Dermis microvascular lymphatic vessel endothelial cell (primary cell): ENCODE measurements at regions not wholly inside any gene's neighbourhood (a gene's known extent, or its start where the extent isn't known, plus 50 kb on each side); places are given as distances from the start of the nearest gene placed in this dataset.
"Not testable (repeated sequence)": the region's sequence is repeated elsewhere in the genome, so short reads cannot be mapped to it uniquely, and the experiment has no call there.

ENCODE experiments used
- DNase-seq, 2 donors: peaks; one replicate each; pipeline versions ENCODE4 v3.0.0 to v3.0.0-alpha.2; 2010; ENCODE audit warnings: low read depth in 2 of 2

DNA sequence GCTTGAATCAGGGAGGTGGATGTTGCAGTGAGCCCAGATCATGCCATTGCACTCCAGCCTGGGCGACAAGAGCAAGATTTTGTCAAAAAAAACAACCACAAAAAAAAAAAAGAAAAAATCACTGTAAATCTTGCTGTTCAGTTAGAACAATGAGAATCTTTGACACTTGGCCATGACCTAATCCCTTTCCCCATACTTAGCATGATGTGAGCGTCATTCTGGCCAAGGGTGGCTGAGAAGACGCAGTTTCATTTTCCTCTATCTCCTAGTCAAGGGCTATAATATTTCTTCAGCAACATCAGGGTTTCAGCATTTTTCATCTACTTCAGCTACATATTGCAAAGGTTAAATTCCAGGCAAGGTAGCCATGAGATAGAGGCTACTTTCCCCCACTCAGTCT, 599.4 kb upstream of the MDGA2 start:
- no peak for DNase-seq

DNA sequence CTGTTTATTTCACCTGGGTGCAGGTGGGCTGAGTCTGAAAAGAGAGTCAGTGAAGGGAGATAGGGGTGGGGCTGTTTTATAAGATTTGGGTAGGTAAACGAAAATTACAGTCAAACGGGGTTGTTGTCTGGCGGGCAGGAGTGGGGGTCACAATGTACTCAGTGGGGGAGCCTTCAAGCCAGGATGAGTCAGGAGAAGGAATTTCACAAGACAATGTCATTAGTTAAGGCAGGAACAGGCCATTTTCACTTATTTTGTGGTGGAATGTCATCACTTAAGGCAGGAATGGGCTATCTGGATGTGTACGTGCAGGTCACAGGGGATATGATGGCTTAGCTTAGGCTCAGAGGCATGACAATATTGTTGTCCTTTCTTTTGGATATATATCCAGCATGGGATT, 592.5 kb upstream of the MDGA2 start:
- not testable (repeated sequence) for DNase-seq

DNA sequence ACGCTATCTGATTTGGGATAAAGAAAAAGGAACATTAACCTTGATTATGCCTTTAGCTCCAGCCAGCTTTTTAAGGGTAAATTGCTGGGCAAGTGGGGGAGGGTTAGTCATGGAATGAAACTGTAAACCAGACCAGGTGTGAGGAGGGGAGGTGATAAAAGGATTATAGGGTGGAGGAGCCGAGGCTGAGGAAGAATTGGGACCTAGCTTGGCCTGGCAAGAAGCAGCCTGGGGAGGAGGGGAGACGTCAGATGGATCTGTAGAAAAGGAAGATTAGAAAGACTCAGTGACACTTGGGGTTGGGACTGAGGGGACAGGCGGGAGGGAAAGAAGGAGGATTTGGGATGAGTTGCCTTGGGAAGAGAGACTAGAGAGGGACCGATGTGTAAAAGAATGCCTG, 590.8 kb upstream of the MDGA2 start:
- not testable (repeated sequence) for DNase-seq

DNA sequence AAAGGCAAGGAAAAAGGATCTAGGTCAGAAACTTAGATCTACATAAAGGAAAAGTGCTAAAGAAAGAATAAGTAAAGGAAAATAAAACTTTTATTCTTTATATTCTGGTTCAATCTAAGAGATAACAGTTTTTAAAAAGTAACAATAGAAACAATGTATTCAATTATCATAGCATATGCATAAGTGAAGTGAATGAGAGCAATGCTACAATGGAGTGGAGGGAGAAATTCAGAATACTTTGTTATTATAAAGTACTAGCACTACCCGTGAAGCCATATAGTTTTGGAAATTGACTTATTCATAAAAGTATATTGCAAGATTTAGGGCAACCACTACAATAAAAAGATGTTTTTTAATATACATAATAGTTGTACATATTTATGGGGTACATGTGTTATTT, 586.0 kb upstream of the MDGA2 start:
- no peak for DNase-seq

DNA sequence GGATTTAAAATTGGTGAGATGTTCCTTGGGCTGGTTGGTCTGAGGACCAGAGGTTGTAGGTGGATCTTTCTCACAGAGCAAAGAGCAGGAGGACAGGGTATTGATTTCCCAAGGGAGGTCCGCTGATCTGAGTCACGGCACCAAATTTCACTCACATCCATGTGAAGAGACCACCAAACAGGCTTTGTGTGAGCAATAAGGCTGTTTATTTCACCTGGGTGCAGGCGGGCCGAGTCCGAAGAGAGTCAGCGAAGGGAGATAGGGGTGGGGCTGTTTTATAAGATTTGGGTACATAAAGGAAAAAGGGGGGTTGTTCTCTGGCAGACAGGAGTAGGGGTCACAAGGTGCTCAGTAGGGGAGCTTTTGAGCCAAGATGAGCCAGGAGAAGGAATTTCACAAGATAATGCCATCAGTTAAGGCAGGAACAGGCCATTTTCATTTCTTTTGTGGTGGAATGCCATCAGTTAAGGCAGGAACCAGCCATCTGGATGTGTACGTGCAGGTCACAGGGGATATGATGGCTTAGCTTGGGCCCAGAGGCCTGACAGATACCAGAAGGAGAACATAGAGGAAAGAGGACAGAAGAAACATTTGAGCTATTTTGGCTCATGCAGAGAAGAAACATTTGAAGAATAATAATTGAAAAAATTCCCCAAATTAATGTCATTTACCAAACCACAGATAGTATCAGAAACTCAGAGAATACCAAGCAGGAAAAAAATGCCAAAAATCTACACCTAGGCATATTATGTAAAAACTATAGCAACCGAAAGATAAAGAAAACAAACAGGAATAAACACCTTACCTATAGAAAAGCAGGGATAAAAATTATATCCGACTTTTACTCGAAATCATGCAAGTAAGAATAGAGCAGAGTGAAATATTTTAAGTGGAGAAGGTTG, 585.2 kb upstream of the MDGA2 start:
- DNase-seq = not testable (repeated sequence)

DNA sequence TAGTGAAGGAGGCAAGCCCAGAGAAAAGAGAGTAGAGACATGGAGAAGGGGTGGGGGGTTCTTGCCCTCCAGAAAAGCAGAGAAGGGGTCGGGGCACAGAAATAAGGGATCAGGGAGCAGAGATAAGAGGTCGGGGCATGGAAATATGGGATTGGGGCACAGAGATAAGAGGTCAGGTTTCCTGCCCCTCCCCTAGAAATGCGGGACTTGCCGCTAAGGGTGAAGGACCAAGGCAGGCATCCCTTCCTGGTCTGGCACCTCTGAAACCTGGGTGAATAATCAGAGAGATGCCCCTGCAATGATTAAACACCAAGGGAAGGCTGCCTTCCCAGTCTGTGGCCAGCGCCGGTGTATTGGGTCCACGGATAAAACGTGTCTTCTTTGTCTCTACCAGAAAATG, 584.5 kb upstream of the MDGA2 start:
- not testable (repeated sequence) for DNase-seq

DNA sequence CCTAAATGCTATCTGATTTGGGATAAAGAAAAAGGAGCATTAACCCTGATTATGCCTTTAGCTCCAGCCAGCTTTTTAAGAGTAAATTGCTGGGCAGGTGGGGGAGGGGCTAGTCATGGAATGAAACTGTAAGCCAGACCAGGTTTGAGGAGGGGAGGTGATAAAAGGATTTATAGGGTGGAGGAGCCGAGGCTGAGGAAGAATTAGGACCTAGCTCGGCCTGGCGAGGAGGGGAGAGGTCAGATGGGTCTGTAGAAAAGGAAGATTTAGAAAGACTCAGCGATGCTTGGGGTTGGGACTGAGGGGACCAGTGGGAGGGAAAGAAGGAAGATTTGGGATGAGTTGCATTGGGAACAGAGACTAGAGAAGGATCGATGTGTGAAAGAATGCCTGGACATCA, 583.8 kb upstream of the MDGA2 start:
- not testable (repeated sequence) for DNase-seq

DNA sequence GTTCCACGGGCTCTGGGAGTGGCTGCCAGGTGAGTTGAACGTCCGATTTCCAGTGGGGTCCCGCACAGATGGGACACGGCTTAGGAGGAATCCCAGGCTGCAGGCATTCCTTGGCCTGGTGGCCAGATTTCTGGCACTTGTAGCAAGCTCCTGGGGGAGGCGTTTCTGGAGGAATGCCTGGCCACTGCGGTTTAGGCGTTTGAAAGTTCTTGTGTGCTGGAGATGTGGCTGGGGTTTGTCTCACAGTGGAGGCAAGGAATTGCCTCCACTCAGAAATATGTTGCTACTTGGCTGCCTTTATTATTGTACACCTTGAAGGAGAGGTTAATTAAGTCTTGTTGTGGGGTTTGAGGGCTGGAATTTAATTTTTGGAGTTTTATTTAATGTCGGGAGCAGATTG, 583.3 kb upstream of the MDGA2 start:
- DNase-seq = not testable (repeated sequence)

DNA sequence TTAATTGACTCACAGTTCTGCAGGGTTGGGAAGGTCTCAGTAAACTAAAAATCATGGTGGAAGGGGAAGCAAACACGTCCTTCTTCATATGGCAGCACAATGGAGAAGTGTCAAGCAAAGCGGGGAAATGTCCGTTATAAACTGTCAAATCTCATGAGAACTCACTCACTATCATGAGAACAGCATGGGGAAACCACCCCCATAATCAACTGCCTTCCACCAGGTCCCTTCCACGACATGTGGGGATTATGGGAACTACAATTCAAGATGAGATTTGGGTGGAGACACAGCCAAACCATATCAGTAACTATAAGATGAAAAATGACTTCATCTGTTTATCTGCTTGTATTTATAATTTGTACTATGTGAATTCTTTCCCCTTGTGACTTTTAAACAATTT, 577.6 kb upstream of the MDGA2 start:
- DNase-seq = no peak

DNA sequence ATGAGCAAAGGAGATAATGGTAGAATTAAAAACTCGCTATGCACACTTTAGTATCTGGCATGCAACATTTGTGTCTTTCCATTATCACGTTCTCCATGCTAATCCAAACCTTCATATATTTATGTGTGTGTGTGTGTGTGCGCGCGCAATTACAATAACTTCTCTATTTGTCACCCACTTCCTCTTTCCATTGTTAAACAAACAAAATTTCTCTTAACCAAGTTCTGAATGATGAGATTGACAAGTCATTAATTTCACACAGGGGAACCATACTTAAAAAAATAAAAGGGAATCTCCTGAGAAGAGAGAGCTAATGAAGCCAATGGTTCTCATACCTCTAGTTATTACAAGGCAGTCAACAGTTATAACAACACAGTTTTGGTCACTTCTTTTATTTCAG, 575.9 kb upstream of the MDGA2 start:
- DNase-seq = no peak

DNA sequence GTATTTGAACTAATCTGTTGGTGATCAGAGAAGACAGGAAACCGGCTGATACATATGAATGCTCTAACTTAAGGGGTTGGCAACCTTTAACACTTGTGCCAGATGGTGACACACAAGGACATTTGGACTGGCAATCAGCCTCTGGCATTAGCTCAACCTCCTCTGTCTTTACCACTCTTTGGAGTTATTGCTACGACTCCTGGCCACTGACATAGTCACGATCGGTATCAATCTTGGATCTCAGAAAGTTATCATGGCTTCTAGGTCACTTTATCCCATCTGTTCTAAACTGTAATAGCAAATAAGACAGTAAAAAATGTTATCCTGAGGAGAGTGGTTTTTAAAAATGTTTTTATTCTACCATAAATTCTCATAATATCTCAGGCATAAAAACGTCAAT, 575.2 kb upstream of the MDGA2 start:
- no peak for DNase-seq

DNA sequence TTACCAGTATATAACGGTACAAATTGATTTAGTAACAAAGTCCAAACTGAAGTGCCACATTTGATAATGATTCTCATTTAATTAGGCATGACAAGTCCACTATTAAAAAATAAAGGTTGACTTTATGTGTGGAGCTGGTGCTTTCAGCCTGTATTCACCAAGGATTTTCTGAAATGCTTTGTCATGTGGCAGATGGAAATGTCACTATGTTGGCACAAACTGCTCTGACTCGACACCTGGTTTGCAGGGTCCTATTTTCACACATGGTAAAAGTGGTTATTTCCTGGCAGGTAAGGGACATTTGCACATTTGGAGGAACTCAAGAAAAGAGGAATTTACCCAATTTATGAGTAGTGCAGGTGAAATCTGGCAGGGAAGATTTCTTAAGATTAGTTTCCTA, 572.6 kb upstream of the MDGA2 start:
- DNase-seq = no peak

DNA sequence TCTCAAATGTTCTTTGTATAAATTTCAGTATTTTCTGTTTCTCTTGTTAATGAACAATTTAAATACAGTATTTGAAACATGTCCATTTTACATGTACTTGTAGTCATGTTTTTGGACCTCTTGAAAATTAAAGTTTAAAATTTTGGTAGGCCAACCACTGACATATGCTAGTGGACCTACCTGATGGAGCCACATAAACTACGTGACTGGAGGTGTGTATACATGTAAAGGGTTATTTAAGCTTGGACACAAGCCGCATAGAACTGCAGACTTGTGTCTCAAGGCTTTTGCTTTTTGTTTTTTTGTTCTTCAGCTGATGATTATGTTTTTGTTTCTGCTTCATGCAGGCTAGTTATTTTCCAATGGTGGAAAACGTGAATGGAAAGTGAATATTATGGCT, 568.5 kb upstream of the MDGA2 start:
- no peak for DNase-seq

DNA sequence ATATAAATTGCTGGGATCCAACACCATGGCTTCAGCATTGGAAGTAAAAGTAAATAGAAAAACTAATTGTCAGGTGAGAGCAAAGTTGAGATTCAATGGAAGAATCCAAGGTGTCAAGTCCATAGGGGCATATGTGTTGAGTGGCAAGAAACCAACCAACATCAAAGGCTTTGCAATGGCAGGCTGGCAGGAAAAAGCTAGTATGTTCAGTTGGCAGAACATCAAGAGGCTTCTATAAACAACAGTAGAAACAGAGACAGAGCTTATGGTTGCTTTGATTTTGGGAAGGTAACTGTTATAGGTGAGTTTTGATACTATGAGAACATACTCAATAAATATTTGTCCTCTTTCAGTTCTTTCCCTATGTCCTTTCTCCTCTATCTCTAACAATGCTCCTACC, 553.7 kb upstream of the MDGA2 start:
- no peak for DNase-seq

DNA sequence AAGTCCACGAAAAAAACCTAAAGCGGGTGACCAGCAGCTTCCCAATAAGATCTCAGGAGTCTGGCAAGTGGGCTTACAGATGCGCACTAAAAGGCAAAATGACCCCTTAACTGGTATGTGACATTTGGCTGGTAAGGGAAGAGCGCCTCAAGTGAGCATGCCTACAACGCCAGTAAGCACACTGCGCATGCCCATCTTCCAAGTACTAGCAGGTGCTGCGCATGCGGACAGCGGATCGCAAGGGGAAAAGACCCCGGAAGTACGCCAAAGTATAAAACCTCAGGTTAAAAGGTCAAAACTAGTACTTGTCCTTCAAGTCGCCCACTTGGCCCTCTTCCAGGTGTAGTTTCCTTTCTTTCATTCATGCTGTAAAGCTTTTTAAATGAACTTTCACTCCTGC, 518.5 kb upstream of the MDGA2 start:
- DNase-seq = no peak

DNA sequence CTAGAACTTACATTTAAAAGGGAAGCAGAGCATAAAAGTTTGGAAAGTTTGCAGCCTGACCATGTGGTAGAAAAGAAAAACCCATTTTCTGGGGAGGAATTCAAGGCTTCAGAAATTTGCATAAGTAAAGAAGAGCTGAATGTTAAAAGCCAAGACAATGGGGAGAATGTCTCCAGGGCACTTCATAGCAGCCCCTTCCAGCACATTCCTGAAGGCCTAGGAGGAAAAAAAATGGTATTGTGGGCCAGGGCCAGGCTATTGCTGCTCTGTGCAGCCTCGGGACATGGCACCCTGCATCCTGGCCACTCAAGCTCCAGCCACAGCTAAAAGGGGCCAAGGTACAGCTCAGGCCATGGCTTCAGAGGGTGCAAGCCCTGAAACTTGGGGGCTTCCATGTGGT, 474.2 kb upstream of the MDGA2 start:
- DNase-seq = not testable (repeated sequence)

DNA sequence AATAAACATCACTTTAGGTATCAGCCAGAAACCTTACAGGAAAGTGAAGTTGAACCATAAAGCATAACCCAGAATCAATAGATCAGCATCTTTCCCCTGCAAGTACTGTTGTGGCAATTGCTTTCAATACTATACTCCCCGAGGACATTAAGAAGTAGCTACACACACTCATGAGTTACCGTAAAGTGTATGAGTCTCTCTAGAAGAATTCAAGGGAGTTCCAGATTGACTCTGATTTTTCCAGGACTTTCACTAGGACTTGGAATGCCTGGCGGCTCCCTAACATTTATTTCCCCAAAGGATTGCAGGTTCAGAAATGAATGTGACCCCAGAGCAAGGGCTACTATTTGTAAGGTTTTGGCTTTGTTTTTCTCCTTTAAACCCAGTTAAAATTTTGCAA, 465.4 kb upstream of the MDGA2 start:
- no peak for DNase-seq

DNA sequence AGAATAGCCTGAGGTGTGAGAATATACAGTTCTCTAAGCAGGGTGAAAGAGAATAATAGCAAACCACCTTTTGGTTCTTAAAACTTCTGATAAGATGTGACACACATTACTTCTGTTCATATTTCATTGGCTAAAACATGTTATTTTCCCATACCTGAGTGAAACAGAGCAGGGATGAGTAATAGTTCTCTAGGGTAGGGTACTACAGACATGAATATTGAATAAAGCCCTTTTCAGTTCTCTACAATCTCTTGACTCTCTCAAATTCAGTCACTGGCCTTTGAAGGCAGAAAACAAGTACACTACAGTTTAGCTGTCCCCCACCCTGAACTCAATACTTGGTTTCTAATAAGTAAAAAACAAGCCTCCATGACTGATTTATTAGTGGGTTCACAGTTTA, 454.1 kb upstream of the MDGA2 start:
- no peak for DNase-seq

DNA sequence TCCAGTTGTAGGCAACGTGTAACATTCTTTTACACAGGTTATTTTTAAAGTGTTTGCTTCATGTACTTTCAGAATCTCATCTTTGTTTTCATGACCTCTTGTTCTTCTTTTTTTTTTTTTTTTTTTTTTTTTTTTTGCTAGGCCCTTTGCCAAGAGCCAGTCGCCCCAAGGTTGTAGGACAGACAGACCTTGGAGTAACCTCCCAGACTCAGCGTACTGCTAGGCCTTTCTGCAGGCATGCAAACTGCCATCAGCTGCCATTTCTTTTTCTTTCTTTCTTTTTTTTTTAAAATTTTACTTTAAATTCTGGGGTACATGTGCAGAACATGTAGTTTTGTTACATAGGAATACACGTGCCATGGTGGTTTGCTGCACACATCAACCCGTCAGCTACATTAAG, 452.3 kb upstream of the MDGA2 start:
- no peak for DNase-seq

DNA sequence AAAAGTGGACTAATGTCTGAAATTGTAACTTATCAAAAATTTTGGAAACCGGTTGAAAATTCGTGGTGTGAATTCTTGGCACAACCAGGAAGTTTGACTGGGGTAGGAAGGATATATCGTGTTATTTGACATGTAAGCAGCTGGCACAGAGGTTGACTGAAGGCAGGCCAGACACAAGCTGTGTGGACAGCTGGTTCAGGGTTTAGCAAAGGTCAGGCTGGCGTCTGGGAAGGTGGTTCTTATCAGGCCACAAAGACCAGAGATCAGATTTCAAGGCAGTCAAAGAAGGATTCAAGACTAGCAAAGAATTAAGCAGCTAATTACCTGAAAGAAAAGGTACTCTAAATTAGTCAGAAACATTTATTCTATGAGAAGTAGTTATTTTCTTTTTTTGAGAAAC, 450.2 kb upstream of the MDGA2 start:
- DNase-seq = no peak

DNA sequence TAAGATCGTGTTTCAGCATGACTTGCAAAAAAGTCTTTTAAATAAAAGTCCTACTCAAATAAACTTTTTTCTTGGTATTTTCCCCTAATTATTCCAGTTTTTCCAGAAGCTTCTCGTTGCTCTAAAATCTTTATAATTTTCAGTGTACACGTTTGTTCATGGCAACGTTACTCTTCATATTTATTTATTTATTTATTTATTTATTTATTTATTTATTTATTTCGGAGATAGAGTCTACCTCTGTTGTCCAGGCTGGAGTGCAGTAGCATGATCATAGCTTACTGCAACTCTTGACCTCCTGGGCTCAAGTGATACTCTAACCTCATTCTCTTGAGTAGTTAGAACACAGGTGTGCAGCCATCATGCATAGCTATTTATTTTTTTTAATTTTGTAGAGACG, 438.3 kb upstream of the MDGA2 start:
- DNase-seq = no peak

DNA sequence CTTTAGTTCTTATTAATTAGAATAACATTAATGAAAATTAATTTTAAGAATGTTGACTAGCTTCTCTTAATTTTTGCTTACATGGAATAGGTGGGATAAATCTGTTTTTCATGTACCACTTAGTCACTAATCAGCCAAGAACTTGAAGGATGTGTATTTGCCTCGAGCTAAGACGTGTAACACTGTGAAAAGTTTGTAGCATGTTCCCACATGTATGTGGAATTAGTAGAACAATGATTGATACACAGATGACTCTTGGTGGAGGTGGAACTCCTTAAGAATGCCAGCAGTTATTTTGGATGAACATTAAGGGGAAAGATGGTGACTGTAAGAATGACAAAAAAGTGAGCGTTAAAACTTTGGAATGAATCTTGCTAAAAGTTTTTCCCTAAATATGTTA, 435.7 kb upstream of the MDGA2 start:
- no peak for DNase-seq

DNA sequence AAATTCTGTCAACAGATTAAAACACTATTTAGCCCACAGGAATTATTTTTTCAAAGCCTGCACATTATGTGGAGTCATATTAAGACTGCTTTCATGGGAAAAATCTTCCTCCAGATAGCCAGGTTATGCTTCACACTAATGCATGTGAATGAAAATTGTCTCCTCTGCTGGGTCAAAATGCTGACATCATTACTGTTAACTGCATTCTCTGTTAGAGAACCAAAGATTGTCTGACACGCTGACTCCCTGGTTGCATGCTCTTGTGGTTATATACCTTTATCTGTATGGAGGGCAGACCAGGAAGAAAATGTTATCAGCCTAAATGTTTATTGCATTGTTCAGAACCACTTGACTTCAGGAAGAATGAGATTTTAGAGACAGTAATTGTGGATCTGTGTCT, 432.2 kb upstream of the MDGA2 start:
- DNase-seq = no peak

DNA sequence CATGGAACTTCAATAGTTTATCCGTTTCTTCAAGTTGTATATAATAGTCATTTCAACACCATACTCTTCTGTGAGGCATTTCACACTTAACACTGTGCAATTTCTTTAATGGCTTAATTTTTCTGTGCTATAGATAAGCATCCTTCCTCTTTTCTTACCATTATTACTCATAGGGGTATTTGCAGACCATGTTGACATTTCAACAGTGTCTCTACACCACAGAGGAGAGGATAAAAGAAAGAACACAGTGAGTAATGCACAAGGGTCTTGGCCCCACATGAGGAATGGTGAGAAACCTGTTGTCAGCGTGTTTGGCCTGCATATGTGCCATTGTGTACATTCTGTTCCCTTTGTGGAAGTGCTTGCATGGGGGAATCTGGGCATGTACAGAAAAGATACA, 421.5 kb upstream of the MDGA2 start:
- DNase-seq = no peak
